ENCODE measurements at regions not wholly inside any gene's neighbourhood (a gene's known extent, or its start where the extent isn't known, plus 50 kb on each side); places are given as distances from the start of the nearest gene placed in this dataset.

DNA sequence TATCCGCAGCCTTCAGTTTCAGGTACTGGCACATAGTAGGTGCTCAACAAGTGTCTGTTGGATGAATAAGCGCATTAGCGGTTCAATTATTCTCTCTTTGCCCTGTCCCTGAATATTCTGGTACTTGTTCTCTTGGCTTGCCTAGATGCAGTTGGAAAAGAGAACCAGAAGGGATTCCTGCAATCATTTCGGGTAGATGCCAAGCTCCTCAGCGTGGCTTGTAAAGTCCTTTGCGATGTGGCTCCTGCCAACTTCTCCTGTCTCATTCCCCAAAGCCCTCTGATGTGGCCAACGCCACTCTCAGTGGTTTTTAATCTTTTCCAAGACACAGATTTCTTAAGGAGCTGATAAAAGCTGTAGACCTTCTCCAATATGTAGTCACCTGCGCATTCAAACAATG lies 230.3 kb downstream of the SUDS3 start:
- Histone ChIP-seq H3K9ac (ENCODE audit: insufficient read depth, low read length, poor library complexity, severe bottlenecking) (no peak overlapping the region), H3K4me3 (replicated peaks in 1 of 3; ENCODE audit: low read depth in 2 of 3, low read length in 3 of 3) (no peak overlapping the region), H4K20me1 (ENCODE audit: insufficient read depth, low read length) (no peaks in the 10 kb centered on the region), H3K79me2 (ENCODE audit: insufficient read depth, low read length) (no peaks in the 10 kb centered on the region), H3K9me3 (replicated peaks in 1 of 2; ENCODE audit: control insufficient read depth in 1 of 2, insufficient read depth in 1 of 2, low read length in 2 of 2) (no peaks in the 10 kb centered on the region), H2AFZ (ENCODE audit: insufficient read depth, low read depth, low read length, poor library complexity, severe bottlenecking) (no peak overlapping the region), H3K27me3 (ENCODE audit: control insufficient read depth in 2 of 2, insufficient read depth in 2 of 2, low read length in 2 of 2) (no peaks in the 10 kb centered on the region), H3K36me3 (replicated peaks in 1 of 2; ENCODE audit: control insufficient read depth in 1 of 2, insufficient read depth in 2 of 2, low read length in 2 of 2) (no peaks in the 10 kb centered on the region), H3K27ac (ENCODE audit: low read depth in 1 of 2, low read length in 2 of 2) (no peak overlapping the region), H3K4me1 (ENCODE audit: control insufficient read depth in 1 of 2, insufficient read depth in 2 of 2, low read length in 2 of 2) (no peaks in the 10 kb centered on the region), H3K4me2 (replicated peaks; ENCODE audit: extremely low read depth, low read length, poor library complexity, severe bottlenecking) (no peak overlapping the region)
- Mint-ChIP-seq H3K4me1 (no peaks in the 10 kb centered on the region), H3K9me3 (peaks cover 0 to 4% (median 0%) of the 10 kb centered on the region in 7 donors), H3K4me3 (no peak overlapping the region), H3K27me3 (ENCODE audit: low read depth in 3 of 3) (peaks cover 0 to 2% (median 1%) of the 10 kb centered on the region in 3 donors), H3K36me3 (no peaks in the 10 kb centered on the region), H3K27ac (no peak overlapping the region)
- no peak for DNase-seq
- TF ChIP-seq, protein P1, sequence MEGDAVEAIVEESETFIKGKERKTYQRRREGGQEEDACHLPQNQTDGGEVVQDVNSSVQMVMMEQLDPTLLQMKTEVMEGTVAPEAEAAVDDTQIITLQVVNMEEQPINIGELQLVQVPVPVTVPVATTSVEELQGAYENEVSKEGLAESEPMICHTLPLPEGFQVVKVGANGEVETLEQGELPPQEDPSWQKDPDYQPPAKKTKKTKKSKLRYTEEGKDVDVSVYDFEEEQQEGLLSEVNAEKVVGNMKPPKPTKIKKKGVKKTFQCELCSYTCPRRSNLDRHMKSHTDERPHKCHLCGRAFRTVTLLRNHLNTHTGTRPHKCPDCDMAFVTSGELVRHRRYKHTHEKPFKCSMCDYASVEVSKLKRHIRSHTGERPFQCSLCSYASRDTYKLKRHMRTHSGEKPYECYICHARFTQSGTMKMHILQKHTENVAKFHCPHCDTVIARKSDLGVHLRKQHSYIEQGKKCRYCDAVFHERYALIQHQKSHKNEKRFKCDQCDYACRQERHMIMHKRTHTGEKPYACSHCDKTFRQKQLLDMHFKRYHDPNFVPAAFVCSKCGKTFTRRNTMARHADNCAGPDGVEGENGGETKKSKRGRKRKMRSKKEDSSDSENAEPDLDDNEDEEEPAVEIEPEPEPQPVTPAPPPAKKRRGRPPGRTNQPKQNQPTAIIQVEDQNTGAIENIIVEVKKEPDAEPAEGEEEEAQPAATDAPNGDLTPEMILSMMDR (IDR thresholded peaks at IDR 0.05) = no peak
- WGBS (ENCODE audit: insufficient coverage) = 89% methylated on average over 6 of the region's 8 CpGs
- intact Hi-C loops (cut with micrococcal nuclease) = no loop called here

- Mint-ChIP-seq H3K9me3 (peaks cover 0 to 4% (median 0%) of the 10 kb centered on the region in 7 donors), H3K4me1 (no peaks in the 10 kb centered on the region), H3K27me3 (ENCODE audit: low read depth in 3 of 3) (peaks cover 0 to 2% (median 0%) of the 10 kb centered on the region in 3 donors), H3K36me3 (no peaks in the 10 kb centered on the region), H3K27ac (no peak overlapping the region), H3K4me3 (no peak overlapping the region)
- H4K20me1 ChIP-seq (ENCODE audit: insufficient read depth, low read length) = no peaks in the 10 kb centered on the region
- no peak overlapping the region for H3K27ac ChIP-seq (ENCODE audit: low read depth in 1 of 2, low read length in 2 of 2)
- 93% methylated on average over 3 of the region's 3 CpGs for WGBS (ENCODE audit: insufficient coverage)
- no peaks in the 10 kb centered on the region for H3K4me1 ChIP-seq (ENCODE audit: control insufficient read depth in 1 of 2, insufficient read depth in 2 of 2, low read length in 2 of 2)
- no peak overlapping the region for H3K9ac ChIP-seq (ENCODE audit: insufficient read depth, low read length, poor library complexity, severe bottlenecking)
- TF ChIP-seq, protein P1 (IDR thresholded peaks at IDR 0.05) = no peak
- H3K4me3 ChIP-seq (replicated peaks in 1 of 3; ENCODE audit: low read depth in 2 of 3, low read length in 3 of 3) = no peak overlapping the region
- no peaks in the 10 kb centered on the region for H3K27me3 ChIP-seq (ENCODE audit: control insufficient read depth in 2 of 2, insufficient read depth in 2 of 2, low read length in 2 of 2)
- no peaks in the 10 kb centered on the region for H3K79me2 ChIP-seq (ENCODE audit: insufficient read depth, low read length)
- intact Hi-C loops (cut with micrococcal nuclease) = no loop called here
- no peaks in the 10 kb centered on the region for H3K36me3 ChIP-seq (replicated peaks in 1 of 2; ENCODE audit: control insufficient read depth in 1 of 2, insufficient read depth in 2 of 2, low read length in 2 of 2)
- H2AFZ ChIP-seq (ENCODE audit: insufficient read depth, low read depth, low read length, poor library complexity, severe bottlenecking) = no peak overlapping the region
- H3K4me2 ChIP-seq (replicated peaks; ENCODE audit: extremely low read depth, low read length, poor library complexity, severe bottlenecking) = no peak overlapping the region
- H3K9me3 ChIP-seq (replicated peaks in 1 of 2; ENCODE audit: control insufficient read depth in 1 of 2, insufficient read depth in 1 of 2, low read length in 2 of 2) = no peaks in the 10 kb centered on the region
- no peak for DNase-seq
Observed at GRCh38 chr12:118607831-118608230, 231.5 kb downstream of the SUDS3 start.
